Ishikawa (cell line): ENCODE measurements at regions not wholly inside any gene's neighbourhood (a gene's known extent, or its start where the extent isn't known, plus 50 kb on each side); places are given as distances from the start of the nearest gene placed in this dataset.

Experiments
- FOXM1 ChIP-seq: IDR thresholded peaks from 2 replicates; pipeline ENCODE4 v1.6.1; 2012; ENCODE audit warnings: low read depth, borderline replicate concordance
- MAX ChIP-seq: IDR thresholded peaks from 2 replicates; pipeline ENCODE4 v1.6.1; 2012
- RAD21 ChIP-seq: IDR thresholded peaks from 2 replicates; pipeline ENCODE4 v1.6.1; 2012; ENCODE audit warnings: low read depth
- TAF1 ChIP-seq: IDR thresholded peaks from 2 replicates; pipeline ENCODE4 v1.6.1; 2012; ENCODE audit warnings: low read depth, mild to moderate bottlenecking
- TCF12 ChIP-seq: IDR thresholded peaks from 2 replicates; pipeline ENCODE4 v1.6.1; 2012; ENCODE audit warnings: low read depth
- YY1 ChIP-seq: IDR thresholded peaks from 2 replicates; pipeline ENCODE4 v1.6.1; 2012; ENCODE audit warnings: low read depth
- TF ChIP-seq, protein P1 (sequence below): IDR thresholded peaks from 2 replicates; pipeline ENCODE4 v1.6.1; 2012; ENCODE audit warnings: low read depth, mild to moderate bottlenecking

- TF ChIP-seq, protein P1, sequence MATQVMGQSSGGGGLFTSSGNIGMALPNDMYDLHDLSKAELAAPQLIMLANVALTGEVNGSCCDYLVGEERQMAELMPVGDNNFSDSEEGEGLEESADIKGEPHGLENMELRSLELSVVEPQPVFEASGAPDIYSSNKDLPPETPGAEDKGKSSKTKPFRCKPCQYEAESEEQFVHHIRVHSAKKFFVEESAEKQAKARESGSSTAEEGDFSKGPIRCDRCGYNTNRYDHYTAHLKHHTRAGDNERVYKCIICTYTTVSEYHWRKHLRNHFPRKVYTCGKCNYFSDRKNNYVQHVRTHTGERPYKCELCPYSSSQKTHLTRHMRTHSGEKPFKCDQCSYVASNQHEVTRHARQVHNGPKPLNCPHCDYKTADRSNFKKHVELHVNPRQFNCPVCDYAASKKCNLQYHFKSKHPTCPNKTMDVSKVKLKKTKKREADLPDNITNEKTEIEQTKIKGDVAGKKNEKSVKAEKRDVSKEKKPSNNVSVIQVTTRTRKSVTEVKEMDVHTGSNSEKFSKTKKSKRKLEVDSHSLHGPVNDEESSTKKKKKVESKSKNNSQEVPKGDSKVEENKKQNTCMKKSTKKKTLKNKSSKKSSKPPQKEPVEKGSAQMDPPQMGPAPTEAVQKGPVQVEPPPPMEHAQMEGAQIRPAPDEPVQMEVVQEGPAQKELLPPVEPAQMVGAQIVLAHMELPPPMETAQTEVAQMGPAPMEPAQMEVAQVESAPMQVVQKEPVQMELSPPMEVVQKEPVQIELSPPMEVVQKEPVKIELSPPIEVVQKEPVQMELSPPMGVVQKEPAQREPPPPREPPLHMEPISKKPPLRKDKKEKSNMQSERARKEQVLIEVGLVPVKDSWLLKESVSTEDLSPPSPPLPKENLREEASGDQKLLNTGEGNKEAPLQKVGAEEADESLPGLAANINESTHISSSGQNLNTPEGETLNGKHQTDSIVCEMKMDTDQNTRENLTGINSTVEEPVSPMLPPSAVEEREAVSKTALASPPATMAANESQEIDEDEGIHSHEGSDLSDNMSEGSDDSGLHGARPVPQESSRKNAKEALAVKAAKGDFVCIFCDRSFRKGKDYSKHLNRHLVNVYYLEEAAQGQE: no peak
- TF ChIP-seq MAX (no peak), RAD21 (peak; percentile 44), TAF1 (no peak), YY1 (no peak), FOXM1 (no peak), TCF12 (no peak)
Measured at GRCh38 chr1:196029410-196029809, 578.8 kb downstream of the KCNT2 start.
